Kidney (tissue), 13 donors: ENCODE measurements at regions not wholly inside any gene's neighbourhood (a gene's known extent, or its start where the extent isn't known, plus 50 kb on each side); places are given as distances from the start of the nearest gene placed in this dataset.

Experiments used
- DNase-seq, 5 donors: peaks; one replicate each; pipeline ENCODE4 v3.0.0-alpha.2; 2013 to 2020
- FAIRE-seq: peaks from 2 replicates; lab custom pipeline; 2012; peaks lifted over from hg19 to GRCh38; lab: Jason Lieb, UNC
- H3K27ac ChIP-seq, 2 donors: one replicate each; pipeline ENCODE4 v1.7.0; 2013; ENCODE audit warnings: low read depth in 2 of 2, low read length in 2 of 2, inconsistent platforms in 1 of 2
- H3K27me3 ChIP-seq: one replicate; pipeline ENCODE4 v1.7.1; 2013; ENCODE audit warnings: low read length, inconsistent platforms; ENCODE audit not compliant: control insufficient read depth, insufficient read depth
- H3K36me3 ChIP-seq, 3 donors: one replicate each; pipeline versions ENCODE4 v1.7.0 to v1.7.1; 2013; ENCODE audit warnings: low read length in 3 of 3, control low read depth in 1 of 3, inconsistent platforms in 1 of 3; ENCODE audit not compliant: insufficient read depth in 3 of 3, control insufficient read depth in 2 of 3
- H3K4me1 ChIP-seq, 3 donors: one replicate each; pipeline versions ENCODE4 v1.7.0 to v1.7.1; 2013; ENCODE audit warnings: low read length in 3 of 3, inconsistent platforms in 1 of 3, low read depth in 1 of 3; ENCODE audit not compliant: control insufficient read depth in 2 of 3, insufficient read depth in 2 of 3
- H3K4me3 ChIP-seq, 3 donors: one replicate each; pipeline versions ENCODE4 v1.7.0 to v1.8.1; 2013; ENCODE audit warnings: low read length in 3 of 3, control low read depth in 1 of 3, inconsistent platforms in 1 of 3
- H3K9ac ChIP-seq, 3 donors: one replicate each; pipeline versions ENCODE4 v1.7.0 to v1.7.1; 2013; ENCODE audit warnings: low read length in 3 of 3, control low read depth in 1 of 3, inconsistent platforms in 1 of 3
- H3K9me3 ChIP-seq, 3 donors: one replicate each; pipeline versions ENCODE4 v1.7.0 to v1.7.1; 2013; ENCODE audit warnings: low read length in 3 of 3, control low read depth in 1 of 3, inconsistent platforms in 1 of 3; ENCODE audit not compliant: control insufficient read depth in 2 of 3, insufficient read depth in 1 of 3
- intact Hi-C: fragments of 100-400 bp; cut with DNase I; formaldehyde crosslinking; loops from one replicate; pipeline ENCODE4 v1.11.1; 2022
- TF ChIP-seq, protein P1 (sequence below): IDR thresholded peaks from 3 replicates; pipeline ENCODE4 v1.5.1; 2012; ENCODE audit warnings: mild to moderate bottlenecking, moderate library complexity, borderline replicate concordance; ENCODE audit not compliant: insufficient read depth; ENCODE audit errors: extremely low read depth
- donor health status: control.
- donor health status: control.
- donor health status: control.
- donor health status: control.
- donor health status: control.
- donor health status: DM: yes; HTN: yes; CAD: no.
- donor health status: Normal renal cell carcinoma (clear cell type).

DNA sequence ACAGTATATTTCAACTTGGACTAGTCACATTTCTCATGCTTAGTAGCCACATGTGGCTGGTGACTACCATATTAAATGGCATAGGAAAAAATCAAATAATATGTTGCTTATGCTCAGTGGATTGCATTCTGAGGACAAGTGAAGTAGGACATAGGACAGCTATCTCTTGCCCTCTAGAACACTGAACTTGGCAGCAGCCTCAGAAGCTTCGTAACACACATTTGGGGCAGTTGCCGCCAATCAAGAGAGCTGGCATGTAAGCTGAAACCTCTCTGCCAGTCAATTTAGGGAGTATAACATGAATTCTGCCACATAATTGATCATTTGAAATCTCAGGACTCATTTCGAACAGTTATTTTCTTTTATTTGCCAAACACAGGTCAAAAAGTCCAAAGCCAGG, 505.5 kb downstream of the MAT2B start:
- TF ChIP-seq, protein P1, sequence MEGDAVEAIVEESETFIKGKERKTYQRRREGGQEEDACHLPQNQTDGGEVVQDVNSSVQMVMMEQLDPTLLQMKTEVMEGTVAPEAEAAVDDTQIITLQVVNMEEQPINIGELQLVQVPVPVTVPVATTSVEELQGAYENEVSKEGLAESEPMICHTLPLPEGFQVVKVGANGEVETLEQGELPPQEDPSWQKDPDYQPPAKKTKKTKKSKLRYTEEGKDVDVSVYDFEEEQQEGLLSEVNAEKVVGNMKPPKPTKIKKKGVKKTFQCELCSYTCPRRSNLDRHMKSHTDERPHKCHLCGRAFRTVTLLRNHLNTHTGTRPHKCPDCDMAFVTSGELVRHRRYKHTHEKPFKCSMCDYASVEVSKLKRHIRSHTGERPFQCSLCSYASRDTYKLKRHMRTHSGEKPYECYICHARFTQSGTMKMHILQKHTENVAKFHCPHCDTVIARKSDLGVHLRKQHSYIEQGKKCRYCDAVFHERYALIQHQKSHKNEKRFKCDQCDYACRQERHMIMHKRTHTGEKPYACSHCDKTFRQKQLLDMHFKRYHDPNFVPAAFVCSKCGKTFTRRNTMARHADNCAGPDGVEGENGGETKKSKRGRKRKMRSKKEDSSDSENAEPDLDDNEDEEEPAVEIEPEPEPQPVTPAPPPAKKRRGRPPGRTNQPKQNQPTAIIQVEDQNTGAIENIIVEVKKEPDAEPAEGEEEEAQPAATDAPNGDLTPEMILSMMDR, result no peak

DNA sequence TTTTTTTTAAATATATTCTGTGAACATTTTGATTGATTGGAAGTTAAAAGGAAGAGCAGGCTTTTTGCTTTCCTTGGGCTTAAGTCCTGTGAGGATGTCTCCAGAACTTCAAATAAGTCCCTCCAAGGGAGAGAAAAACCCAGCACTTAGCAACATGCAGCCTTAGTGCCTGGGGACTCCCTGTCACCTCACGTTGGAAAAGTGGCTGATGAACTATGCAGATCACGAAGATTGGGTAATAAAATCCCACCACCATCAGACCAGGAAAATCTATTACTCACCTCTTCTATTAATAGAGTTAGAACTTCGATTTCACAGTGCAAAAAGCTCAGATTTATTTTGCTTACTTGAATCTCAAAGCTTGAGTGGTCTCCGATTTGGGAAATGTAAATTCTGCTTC, 507.0 kb downstream of the MAT2B start:
- DNase-seq (no peak), FAIRE-seq (no peak)
- no peaks in the 10 kb centered on the region for H3K4me1 ChIP-seq
- H3K27ac ChIP-seq, result no peak overlapping the region
- H3K4me3 ChIP-seq, result no peak overlapping the region
- TF ChIP-seq, protein P1, result no peak
- H3K9me3 ChIP-seq, result no peaks in the 10 kb centered on the region
- no peaks in the 10 kb centered on the region for H3K27me3 ChIP-seq
- no peak overlapping the region for H3K9ac ChIP-seq
- no peaks in the 10 kb centered on the region for H3K36me3 ChIP-seq
- intact Hi-C loops, result no loop called here

More for the DNA sequence above, 505.5 kb downstream of the MAT2B start:
- Histone ChIP-seq H3K9me3 (no peaks in the 10 kb centered on the region), H3K9ac (no peak overlapping the region), H3K27me3 (no peaks in the 10 kb centered on the region), H3K4me3 (no peak overlapping the region), H3K27ac (no peak overlapping the region), H3K36me3 (no peaks in the 10 kb centered on the region), H3K4me1 (no peaks in the 10 kb centered on the region)
- FAIRE-seq (no peak), DNase-seq (no peak)
- intact Hi-C loops, result no loop called here

DNA sequence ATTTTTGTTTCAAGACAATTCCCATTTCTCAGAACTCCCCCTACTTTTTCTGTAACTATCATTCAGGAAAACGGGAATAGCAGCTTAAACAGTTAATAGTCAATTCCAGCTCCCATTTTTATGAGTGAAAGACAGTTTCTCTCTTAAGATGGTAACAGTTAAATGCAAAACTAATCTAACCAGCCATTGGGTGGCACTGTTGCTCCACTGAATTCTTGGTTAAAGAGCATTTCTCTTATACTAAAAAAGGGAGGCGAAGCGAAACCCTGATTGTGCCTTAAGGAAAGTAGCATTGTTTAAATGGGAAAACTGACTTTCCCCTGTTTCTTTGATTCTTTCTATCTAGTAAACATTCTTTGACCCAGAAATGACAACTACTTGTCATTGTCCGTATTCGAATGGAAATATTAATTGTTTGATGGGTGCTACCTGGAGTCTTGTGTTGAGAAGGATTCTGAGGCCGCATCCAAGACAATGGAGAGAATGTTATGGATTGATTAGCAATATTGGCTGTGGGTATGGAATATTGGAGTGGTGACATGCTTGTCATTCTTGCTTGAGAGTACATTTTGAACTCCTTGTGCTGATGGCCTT, 507.8 kb downstream of the MAT2B start:
- intact Hi-C loops, result no loop called here
- Histone ChIP-seq H3K27ac (no peak overlapping the region), H3K9me3 (no peaks in the 10 kb centered on the region), H3K9ac (no peak overlapping the region), H3K27me3 (no peaks in the 10 kb centered on the region), H3K36me3 (no peaks in the 10 kb centered on the region), H3K4me1 (no peaks in the 10 kb centered on the region), H3K4me3 (no peak overlapping the region)
- peak in 4 of 5 donors; percentile 60 to 94 (median 88) for DNase-seq
- TF ChIP-seq, protein P1, result peak; percentile 84
- FAIRE-seq, result peak; percentile 95

DNA sequence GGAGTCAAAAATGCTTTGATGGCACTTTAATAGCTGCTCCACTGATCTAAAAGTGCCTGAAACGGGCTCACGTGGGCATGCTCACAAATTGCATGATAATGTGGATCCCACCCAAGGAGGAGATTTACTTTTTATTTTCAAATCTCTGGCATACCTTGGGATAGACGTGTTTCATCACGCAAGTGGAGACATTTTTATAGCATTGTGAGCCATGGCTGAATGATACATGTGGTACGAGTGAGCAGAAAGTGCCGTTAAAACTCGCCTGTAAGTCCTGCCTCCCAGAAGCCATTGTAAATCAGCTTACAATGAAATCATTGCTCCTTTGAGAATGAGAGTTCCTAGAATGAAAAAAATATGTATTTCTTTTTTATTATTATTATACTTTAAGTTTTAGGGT, 514.7 kb downstream of the MAT2B start:
- H3K36me3 ChIP-seq, result no peaks in the 10 kb centered on the region
- no peak overlapping the region for H3K9ac ChIP-seq
- no peak for DNase-seq
- no peak for FAIRE-seq
- intact Hi-C loops, result no loop called here
- TF ChIP-seq, protein P1, result no peak
- H3K27ac ChIP-seq, result no peak overlapping the region
- no peaks in the 10 kb centered on the region for H3K9me3 ChIP-seq
- no peaks in the 10 kb centered on the region for H3K27me3 ChIP-seq
- no peak overlapping the region for H3K4me3 ChIP-seq
- no peaks in the 10 kb centered on the region for H3K4me1 ChIP-seq
